Urinary bladder (tissue), 3 donors: ENCODE measurements at regions not wholly inside any gene's neighbourhood (a gene's known extent, or its start where the extent isn't known, plus 50 kb on each side); places are given as distances from the start of the nearest gene placed in this dataset.

ENCODE experiments used
- DNase-seq: peaks from one replicate; pipeline ENCODE4 v3.0.0-alpha.2; 2015; ENCODE audit errors: extremely low spot score
- H3K27ac ChIP-seq: one replicate; pipeline ENCODE4 v1.5.1; 2013; ENCODE audit warnings: low read depth, mild to moderate bottlenecking, moderate library complexity
- H3K36me3 ChIP-seq: one replicate; pipeline ENCODE4 v1.6.1; 2013; ENCODE audit warnings: mild to moderate bottlenecking, moderate library complexity; ENCODE audit not compliant: insufficient read depth
- H3K4me1 ChIP-seq: one replicate; pipeline ENCODE4 v1.6.1; 2013; ENCODE audit warnings: mild to moderate bottlenecking, moderate library complexity; ENCODE audit not compliant: insufficient read depth
- H3K4me3 ChIP-seq: one replicate; pipeline ENCODE4 v1.5.1; 2013; ENCODE audit warnings: low read depth, low read length
- WGBS: extraction: QIAGEN DNeasy Blood & Tissue Kit; methylation state at CpG from one replicate; pipeline ENCODE4 v1.1.7; 2013; 5-methylcytosine and 5-hydroxymethylcytosine counted together
- donor health status: healthy with polysubstance abuse.
- donor health status: healthy.

DNA sequence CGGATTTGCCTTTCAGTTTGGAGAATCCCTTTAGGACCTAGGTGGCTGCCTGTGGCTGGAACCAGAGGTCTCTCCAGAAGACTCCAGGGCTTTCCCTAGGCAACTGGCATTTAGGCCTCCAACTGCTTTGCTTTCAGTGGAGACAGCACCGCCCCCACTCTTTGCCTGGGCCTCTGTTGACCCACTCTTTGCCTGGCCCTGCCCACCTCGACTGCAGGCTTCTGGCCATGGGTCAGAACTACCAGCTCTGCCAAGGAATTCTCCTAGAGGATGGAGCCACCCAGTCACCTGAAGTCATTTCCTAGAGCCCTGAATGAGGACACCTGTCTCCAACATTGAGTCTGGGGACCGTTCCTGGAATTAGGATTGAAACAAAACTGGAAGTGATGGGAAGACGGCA is 439.0 kb upstream of the CDH4 start:
- Histone ChIP-seq H3K4me1 (no peaks in the 10 kb centered on the region), H3K36me3 (no peaks in the 10 kb centered on the region), H3K27ac (no peak overlapping the region), H3K4me3 (no peak overlapping the region)
- no peak for DNase-seq
- WGBS = 73% methylated on average over 5 of the region's 5 CpGs

DNA sequence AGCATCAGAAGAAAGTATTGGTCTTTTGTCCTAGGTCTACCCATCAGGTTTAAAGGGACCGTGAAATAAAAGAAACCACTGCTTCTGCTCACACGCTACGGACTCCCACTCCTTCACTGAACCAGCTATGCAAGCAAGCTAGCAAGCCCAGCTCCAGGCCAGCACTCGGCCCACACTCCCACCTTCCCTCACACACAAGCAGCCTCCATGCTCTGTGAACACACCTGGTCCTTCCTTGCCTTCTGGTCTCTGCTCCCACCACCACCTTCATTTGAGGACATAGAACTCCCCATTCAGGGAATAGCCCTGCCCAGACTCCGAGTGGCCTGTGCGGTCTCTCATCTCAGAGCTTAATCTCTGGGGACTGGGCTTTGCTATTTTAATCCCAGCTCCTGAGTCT is 436.4 kb upstream of the CDH4 start:
- Histone ChIP-seq H3K36me3 (no peaks in the 10 kb centered on the region), H3K4me3 (no peak overlapping the region), H3K4me1 (no peaks in the 10 kb centered on the region), H3K27ac (no peak overlapping the region)
- no peak for DNase-seq
- 88% methylated on average over 6 of the region's 6 CpGs for WGBS

DNA sequence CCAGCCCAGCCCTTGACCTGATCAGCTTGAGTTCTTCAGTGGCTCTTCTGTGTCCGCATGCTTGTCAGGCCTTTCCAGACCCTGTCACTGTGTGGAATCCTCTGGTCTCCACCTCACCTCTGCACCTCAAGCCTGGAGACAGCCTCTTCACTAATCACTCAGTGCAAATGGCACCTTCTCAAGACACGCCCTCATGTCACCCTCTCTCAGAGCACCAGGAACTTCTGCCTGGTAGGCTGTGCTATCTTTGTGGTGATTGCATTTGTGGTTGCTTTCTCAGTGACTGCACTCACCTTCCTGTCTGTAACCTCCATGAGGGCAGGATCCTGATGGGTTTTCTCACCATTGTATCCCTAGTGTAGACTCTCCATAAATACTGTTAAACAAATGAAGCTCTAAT is 435.2 kb upstream of the CDH4 start:
- Histone ChIP-seq H3K4me1 (no peaks in the 10 kb centered on the region), H3K4me3 (no peak overlapping the region), H3K36me3 (no peaks in the 10 kb centered on the region), H3K27ac (no peak overlapping the region)
- WGBS = 78% methylated on average over 2 of the region's 2 CpGs
- DNase-seq = no peak

DNA sequence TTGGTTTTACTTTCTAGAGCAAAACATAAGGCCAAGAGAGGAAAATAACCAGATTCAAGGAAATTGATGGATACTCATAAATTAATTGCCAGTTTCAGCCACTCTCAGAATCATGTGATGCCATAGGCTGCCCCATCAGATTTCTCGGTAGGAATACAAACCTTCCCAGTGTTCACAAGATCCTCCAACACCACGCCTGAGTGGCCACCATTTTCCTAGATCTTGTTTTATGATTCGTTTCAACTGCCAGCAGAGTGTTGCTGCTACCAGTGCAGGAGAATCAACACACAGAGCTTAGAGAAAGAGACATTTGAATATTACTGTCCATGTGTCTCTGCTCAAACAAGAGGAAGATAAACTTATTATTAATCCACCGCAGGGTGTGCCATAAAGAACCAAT is 434.2 kb upstream of the CDH4 start:
- H3K4me3 ChIP-seq = no peak overlapping the region
- no peaks in the 10 kb centered on the region for H3K36me3 ChIP-seq
- 76% methylated on average over 4 of the region's 4 CpGs for WGBS
- no peak for DNase-seq
- no peak overlapping the region for H3K27ac ChIP-seq
- no peaks in the 10 kb centered on the region for H3K4me1 ChIP-seq

DNA sequence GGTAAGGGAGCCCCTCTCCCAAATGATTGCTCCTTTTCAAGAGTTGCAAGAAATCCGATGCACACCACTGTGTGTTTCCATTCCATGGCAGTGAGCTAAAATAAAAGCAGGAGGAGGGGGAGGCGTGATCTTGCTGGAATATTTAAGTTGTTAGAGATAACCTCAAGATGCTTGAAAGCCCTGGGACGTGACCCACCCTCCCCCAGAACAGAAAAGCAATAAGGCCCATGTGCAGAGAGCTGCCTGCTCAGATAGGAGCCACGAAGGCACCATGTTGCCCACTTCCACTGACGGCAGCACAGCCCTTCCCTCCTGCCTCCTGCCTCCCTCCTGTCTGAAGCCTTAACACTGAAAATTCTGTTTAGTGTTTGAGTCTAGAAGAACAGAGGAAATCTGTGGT is 432.6 kb upstream of the CDH4 start:
- Histone ChIP-seq H3K4me1 (no peaks in the 10 kb centered on the region), H3K4me3 (no peak overlapping the region), H3K27ac (no peak overlapping the region), H3K36me3 (no peaks in the 10 kb centered on the region)
- WGBS = 26% methylated on average over 5 of the region's 5 CpGs
- DNase-seq = no peak

DNA sequence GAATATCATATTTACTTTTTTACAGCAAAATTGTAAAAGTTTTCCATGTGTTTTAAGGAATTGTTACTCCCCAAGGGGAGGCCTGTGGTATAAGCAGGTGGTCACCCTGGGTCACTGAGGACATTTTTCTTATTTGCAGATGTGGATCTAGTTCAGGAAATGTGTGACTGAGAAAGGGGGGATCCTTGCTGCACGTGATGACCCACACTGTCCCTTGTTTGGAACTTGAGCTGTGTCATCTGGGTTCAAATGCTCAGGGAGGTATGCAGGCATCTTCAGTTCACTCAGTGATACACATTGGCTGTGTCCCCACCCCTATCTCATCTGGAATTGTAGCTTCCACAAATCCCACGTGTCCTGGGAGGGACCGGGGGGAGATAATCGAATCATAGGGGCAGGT is 431.9 kb upstream of the CDH4 start:
- Histone ChIP-seq H3K4me1 (no peaks in the 10 kb centered on the region), H3K27ac (no peak overlapping the region), H3K36me3 (no peaks in the 10 kb centered on the region), H3K4me3 (no peak overlapping the region)
- WGBS = 56% methylated on average over 4 of the region's 4 CpGs
- no peak for DNase-seq

DNA sequence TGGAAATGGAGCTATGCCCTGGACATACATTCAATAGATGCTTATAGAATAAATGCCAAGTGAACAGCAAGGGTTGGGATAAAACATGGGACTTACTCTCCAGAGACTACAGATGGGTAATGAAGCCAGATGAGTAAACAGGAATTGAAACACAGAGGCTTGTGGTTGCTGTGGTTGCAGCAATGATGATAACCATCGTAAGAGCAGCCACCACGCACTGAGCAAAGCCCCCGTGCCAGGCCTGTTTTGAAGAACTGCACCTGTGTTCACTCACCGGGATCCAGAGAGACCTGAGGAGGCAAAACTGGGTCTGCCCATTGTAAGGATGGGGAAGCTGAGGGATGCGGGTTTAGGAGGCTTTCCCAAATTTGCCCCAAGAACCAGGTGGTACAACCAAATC is 431.1 kb upstream of the CDH4 start:
- Histone ChIP-seq H3K36me3 (no peaks in the 10 kb centered on the region), H3K4me3 (no peak overlapping the region), H3K27ac (no peak overlapping the region), H3K4me1 (no peaks in the 10 kb centered on the region)
- 61% methylated on average over 5 of the region's 5 CpGs for WGBS
- DNase-seq = no peak

DNA sequence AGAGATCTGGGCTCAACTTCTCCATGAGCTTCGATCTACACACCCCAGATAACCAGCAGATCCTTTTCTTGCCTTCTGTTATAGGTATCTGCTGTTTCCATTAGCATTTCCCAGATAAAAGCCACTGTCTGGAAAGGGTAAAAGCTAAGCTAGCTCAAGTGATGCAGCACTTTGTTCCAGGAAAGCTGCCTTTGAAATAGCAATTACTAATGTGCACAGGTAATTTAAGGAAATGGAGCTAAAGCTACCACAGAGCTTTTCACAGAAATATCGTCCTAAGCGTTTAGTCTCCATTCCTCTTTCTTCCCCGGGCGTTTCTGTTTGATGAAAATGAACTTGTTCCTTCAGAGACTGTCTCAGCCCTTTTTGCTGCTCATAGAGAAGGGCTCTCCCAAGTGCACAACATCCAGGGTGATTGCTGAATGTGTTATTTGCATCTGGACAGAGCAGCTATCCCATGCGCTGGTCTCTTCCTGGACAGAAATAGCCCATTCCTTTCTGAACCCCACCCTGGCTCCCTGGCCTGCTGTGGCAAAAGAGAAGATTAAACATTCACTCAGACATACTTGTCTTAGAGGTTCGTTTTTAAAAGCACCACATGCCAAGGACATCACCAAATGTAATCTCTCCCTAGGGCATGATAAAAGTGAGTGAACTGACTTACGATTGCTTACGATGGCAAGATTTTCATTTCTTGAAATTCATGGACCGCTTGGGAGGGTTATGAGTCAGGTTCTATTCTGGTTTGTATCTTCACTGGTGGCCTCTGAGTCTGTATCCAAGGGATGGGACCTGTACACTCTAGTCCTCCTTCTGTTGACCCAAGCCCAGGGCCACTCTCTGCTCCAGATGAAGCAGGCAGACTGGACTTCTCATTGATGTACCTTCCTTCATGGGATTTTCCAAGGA is 429.1 kb upstream of the CDH4 start:
- no peaks in the 10 kb centered on the region for H3K4me1 ChIP-seq
- no peak overlapping the region for H3K27ac ChIP-seq
- DNase-seq = no peak
- H3K4me3 ChIP-seq = no peak overlapping the region
- no peaks in the 10 kb centered on the region for H3K36me3 ChIP-seq
- WGBS = 49% methylated on average over 10 of the region's 10 CpGs

DNA sequence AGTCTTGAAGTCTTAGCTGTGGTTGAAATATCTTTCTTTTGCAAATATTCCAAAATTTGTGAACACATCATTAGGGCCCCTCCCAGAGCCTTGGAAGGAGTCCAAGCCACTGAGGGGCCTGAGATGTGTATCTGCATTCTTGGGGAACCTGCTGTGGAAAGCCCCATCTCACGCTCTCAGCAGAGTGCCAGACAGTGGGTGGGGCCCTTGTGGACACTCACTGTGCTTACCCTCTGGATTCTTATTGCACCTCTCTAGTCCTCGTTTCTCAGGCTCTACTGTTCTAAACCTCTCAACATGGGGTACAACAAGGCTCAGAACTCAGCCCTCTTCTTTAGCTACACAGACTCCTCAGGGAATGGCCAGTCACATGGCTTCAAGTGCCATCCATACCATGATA is 416.2 kb upstream of the CDH4 start:
- no peak overlapping the region for H3K27ac ChIP-seq
- no peak overlapping the region for H3K4me3 ChIP-seq
- no peaks in the 10 kb centered on the region for H3K36me3 ChIP-seq
- no peak for DNase-seq
- WGBS = 62% methylated on average over 2 of the region's 2 CpGs
- no peaks in the 10 kb centered on the region for H3K4me1 ChIP-seq

DNA sequence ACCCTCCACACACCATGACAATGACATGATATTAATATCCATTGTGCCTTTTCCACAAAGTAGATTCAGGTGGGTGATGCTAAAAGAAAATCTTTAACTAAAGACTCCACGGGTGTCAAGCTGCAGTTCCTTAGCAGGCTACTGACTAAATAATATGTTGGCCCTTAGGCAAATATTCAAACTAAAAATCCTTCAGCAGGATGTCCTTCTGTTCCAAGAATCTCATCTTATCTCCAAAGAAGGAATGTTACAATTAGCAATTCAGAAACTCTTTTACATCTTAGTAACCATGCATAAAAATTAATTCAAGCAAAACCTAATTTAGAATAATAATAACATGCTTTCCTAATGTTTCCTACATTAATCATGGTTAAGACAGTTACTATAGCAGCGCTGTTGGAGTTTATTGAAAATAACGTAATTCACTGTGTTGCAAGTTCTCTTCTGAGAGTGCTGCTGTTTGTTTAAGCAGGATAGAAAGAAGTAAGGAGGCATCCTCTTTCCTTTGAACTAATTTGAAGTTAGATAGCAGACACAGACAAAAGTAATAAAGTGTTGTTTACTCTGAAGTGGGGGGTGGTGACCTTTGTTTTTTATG is 414.8 kb upstream of the CDH4 start:
- 43% methylated on average over 3 of the region's 3 CpGs for WGBS
- Histone ChIP-seq H3K4me1 (no peaks in the 10 kb centered on the region), H3K36me3 (no peaks in the 10 kb centered on the region), H3K4me3 (no peak overlapping the region), H3K27ac (no peak overlapping the region)
- DNase-seq = no peak

DNA sequence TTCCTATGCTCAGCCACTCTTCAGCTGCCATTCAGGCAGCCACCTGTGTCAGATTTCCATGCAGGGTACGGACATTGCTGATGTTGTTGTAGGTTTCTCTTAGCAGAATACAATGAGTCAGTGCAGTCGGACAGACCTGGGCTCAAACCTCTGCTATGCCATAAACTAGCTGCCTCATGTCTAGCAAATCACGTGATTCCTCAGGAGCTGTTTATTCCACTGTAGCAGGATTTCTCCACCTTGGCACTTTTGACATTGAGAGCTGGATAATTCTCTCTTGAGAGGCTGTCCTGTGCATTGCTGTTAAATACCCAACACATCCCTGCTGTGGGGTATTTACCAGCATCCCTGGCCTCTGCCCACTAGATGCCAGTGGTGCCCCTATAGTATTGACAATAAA is 413.8 kb upstream of the CDH4 start:
- Histone ChIP-seq H3K27ac (no peak overlapping the region), H3K36me3 (no peaks in the 10 kb centered on the region), H3K4me3 (no peak overlapping the region), H3K4me1 (no peaks in the 10 kb centered on the region)
- no peak for DNase-seq
- 78% methylated on average over 3 of the region's 3 CpGs for WGBS

DNA sequence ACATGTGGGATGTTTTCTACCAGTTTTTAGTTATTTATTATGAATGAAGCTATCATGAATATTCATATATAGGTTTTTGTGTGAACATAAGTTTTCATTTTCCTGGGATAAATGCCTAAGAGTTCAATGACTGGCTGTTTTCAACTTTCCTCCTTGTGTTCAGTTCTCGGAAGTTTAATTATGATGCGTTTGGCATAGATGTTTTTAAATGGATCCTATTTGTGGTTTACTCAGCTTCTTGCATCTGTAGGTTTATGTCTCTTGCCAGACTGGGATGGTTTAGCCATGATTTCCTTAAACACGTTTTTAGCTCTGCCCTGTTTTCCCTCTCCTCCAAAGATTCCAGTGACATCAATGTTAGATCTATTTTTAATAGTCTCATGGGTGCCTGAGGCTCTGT is 411.1 kb upstream of the CDH4 start:
- no peak for DNase-seq
- no peaks in the 10 kb centered on the region for H3K36me3 ChIP-seq
- H3K4me3 ChIP-seq = no peak overlapping the region
- no peak overlapping the region for H3K27ac ChIP-seq
- 77% methylated on average over 3 of the region's 3 CpGs for WGBS
- H3K4me1 ChIP-seq = no peaks in the 10 kb centered on the region

DNA sequence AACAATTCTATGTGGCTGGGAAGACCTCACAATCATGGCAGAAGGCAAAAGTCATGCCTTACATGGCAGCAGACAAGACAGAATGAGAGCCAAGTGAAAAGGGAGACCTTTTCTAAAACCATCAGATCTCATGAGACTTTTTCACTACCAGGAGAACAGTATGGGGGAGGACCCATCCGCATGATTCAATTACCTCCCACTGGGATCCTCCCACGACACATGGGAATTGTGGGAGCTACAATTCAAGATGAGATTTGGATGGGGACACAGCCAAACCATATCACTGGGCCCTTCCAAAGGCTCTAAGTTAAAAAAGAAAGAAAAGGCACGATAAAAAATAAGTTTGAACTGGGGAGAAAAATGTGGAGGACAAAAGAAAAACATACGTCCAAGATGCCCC is 406.9 kb upstream of the CDH4 start:
- H3K36me3 ChIP-seq = no peaks in the 10 kb centered on the region
- WGBS = 79% methylated on average over 4 of the region's 4 CpGs
- no peak overlapping the region for H3K27ac ChIP-seq
- H3K4me3 ChIP-seq = no peak overlapping the region
- no peak for DNase-seq
- no peaks in the 10 kb centered on the region for H3K4me1 ChIP-seq

DNA sequence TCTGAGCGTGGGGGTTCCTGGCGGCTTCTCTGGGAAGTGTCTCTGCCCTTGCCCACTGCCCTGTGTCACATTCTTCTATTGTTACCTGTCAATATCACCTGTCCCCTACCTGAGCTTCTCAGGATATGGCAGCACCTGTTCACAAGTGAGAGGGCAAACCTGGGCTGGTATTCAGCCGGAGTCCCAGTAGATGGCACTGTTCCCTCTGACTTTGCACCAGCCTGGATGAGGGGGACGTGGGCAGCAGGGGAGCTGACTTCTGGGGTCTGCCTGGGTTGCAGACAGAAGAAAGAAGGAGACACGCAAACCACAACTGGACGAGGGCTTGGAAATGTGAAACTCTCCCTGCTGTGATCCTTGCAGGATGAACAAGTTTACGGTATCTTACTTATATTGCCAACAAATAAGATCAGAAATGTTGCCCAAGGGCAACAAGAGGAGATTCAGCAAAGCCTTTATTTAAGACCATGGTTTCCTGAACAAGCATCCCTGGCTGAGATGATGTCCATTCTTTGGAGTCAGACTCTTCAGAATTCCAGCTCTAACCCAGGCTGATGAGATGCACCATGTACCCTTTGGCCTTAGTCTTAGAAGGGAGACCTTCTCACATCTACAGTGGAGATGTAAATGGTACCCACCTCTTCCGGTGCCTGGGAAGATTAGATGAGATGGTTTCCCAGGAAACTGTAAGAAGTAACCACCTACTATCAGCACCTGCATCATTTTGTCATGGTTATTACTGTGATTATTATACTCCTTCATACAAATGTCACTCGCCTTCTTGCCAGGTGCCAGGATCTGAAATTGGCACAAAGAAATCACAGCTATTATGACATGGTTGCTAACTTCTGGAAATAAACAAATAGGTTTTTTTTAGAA is 400.0 kb upstream of the CDH4 start:
- H3K4me3 ChIP-seq = no peak overlapping the region
- no peaks in the 10 kb centered on the region for H3K4me1 ChIP-seq
- no peak overlapping the region for H3K27ac ChIP-seq
- no peaks in the 10 kb centered on the region for H3K36me3 ChIP-seq
- 35% methylated on average over 9 of the region's 9 CpGs for WGBS
- no peak for DNase-seq
